ENCODE measurements at regions not wholly inside any gene's neighbourhood (a gene's known extent, or its start where the extent isn't known, plus 50 kb on each side); places are given as distances from the start of the nearest gene placed in this dataset.

DNA sequence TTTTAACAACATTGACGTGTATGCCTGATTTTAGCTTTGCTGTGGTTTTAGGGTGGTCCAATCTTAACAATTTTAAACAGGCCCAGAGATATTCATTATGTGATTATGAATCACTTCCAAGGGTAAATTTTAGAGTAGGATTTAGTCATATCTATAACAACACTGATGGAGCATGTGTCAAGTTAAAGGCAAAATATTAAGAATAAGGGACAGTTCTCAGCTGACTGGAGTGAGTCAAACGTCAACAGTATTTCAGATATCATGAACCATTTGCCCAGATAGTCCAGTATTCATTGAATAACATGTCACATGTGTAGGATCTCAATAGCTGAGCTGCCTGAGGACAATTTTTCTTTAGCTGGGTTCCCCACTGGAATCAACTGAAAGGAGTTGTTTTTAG is 61.3 kb upstream of the VCX2 start:
- H3K27me3 ChIP-seq: no peaks in the 10 kb centered on the region
- no peak overlapping the region for H3K4me2 ChIP-seq
- H3K9ac ChIP-seq: no peak overlapping the region
- no peaks in the 10 kb centered on the region for H3K9me3 ChIP-seq
- TF ChIP-seq Cebpa-rat (IDR thresholded peaks at IDR 0.05): no peak
- no peaks in the 10 kb centered on the region for H4K20me1 ChIP-seq
- H3K36me3 ChIP-seq: no peaks in the 10 kb centered on the region
- no peak overlapping the region for H3K4me3 ChIP-seq
- no peaks in the 10 kb centered on the region for H3K4me1 ChIP-seq
- no peak overlapping the region for H3K27ac ChIP-seq

DNA sequence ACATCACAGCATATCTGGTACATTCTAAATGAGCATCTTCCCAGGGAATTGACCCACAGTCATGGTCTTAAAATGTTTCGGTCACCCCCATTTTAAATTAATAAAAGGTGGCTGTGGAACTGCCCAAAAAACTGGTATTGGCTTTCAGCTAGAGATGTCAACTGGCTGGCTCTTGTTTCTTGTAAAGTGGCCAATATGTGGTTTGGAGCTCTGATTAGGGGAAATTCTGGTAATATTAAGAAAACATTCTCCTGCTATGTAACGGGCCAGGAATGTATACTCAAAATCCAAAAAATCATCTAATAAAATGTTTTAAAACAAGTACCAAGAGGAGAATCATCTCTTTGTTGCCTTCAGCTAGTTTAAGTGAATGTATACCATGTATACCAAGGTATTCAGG is 62.0 kb upstream of the VCX2 start:
- H3K9me3 ChIP-seq: no peaks in the 10 kb centered on the region
- no peak for TF ChIP-seq Cebpa-rat (IDR thresholded peaks at IDR 0.05)
- H3K4me2 ChIP-seq: no peak overlapping the region
- no peaks in the 10 kb centered on the region for H3K36me3 ChIP-seq
- no peak overlapping the region for H3K9ac ChIP-seq
- H3K27me3 ChIP-seq: no peaks in the 10 kb centered on the region
- H4K20me1 ChIP-seq: no peaks in the 10 kb centered on the region
- H3K27ac ChIP-seq: no peak overlapping the region
- H3K4me3 ChIP-seq: no peak overlapping the region
- no peaks in the 10 kb centered on the region for H3K4me1 ChIP-seq

DNA sequence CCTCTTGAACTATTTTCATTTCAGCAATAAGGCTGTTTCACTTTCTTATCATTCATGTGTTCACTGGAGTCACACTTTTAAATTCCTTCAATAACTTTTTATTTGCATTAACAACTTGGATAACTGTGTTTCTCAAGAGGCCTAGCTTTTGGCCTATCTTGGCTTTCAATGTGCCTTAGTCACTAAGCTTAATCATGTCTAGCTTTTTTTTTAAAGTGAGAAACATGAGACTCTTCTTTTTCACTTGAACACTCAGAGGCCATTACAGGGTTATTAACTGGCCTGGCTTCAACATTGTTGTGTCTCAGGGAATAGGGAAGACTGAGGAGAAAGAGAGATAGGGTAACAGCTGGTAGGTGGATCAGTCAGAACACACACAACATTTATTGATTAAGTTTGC is 64.0 kb upstream of the VCX2 start:
- H3K9ac ChIP-seq: no peak overlapping the region
- H3K4me3 ChIP-seq: no peak overlapping the region
- H4K20me1 ChIP-seq: no peaks in the 10 kb centered on the region
- H3K27ac ChIP-seq: no peak overlapping the region
- no peaks in the 10 kb centered on the region for H3K9me3 ChIP-seq
- TF ChIP-seq Cebpa-rat (IDR thresholded peaks at IDR 0.05): no peak
- no peaks in the 10 kb centered on the region for H3K36me3 ChIP-seq
- H3K4me2 ChIP-seq: no peak overlapping the region
- H3K4me1 ChIP-seq: no peaks in the 10 kb centered on the region
- H3K27me3 ChIP-seq: no peaks in the 10 kb centered on the region

DNA sequence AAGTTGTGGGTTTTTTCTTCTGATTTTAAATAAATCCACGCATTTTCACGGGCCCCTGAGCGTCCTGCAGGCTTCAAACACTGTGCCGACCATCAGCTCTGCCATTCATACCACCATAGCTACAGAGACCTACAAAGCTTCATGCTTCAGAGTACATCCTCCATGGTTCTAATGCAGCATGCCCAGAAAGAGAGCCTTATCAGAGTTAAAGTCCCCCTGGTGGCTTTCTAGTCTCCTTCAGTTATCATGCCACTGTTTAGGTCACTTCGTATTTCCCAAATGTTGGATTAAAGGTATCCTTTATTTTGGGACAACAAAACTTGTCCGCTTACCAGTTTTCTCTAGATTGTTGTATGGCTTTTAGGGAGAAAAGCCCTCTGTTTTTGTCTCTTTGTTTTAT is 66.7 kb upstream of the VCX2 start:
- H3K27me3 ChIP-seq: no peaks in the 10 kb centered on the region
- no peaks in the 10 kb centered on the region for H4K20me1 ChIP-seq
- H3K4me1 ChIP-seq: no peaks in the 10 kb centered on the region
- no peaks in the 10 kb centered on the region for H3K9me3 ChIP-seq
- H3K4me2 ChIP-seq: no peak overlapping the region
- H3K9ac ChIP-seq: no peak overlapping the region
- H3K4me3 ChIP-seq: no peak overlapping the region
- H3K27ac ChIP-seq: no peak overlapping the region
- no peaks in the 10 kb centered on the region for H3K36me3 ChIP-seq
- TF ChIP-seq Cebpa-rat (IDR thresholded peaks at IDR 0.05): no peak

DNA sequence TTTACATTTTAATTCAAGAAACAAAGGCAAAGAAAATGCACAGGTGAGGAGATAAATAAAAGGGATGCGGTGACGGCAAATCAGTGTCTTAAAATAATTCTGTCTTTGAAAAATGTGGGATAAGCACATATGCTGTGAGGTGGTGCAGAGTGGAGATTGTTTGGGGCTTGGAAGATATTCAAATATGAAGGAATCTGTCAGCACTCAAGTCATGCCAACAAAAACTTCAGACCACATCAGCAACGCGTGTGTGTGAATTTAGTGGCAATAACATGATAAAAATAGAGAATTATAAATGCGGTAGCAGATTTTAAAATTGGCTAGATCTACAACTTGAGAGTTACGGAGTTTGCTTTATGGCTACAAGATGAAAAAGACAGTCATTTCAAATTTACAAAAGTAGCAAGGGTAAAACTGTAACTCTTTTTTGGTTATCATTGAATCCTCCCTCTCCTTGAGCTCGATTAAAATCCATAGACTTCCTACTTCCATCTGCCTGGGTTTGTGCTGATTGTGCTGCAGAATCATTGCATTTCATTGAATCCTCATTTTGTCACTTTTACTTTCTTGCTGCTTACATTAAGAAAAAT is 71.5 kb upstream of the VCX2 start:
- no peak overlapping the region for H3K9ac ChIP-seq
- no peak overlapping the region for H3K27ac ChIP-seq
- no peak overlapping the region for H3K4me3 ChIP-seq
- no peaks in the 10 kb centered on the region for H3K4me1 ChIP-seq
- H4K20me1 ChIP-seq: no peaks in the 10 kb centered on the region
- H3K27me3 ChIP-seq: no peaks in the 10 kb centered on the region
- TF ChIP-seq Cebpa-rat (IDR thresholded peaks at IDR 0.05): no peak
- H3K4me2 ChIP-seq: no peak overlapping the region
- H3K36me3 ChIP-seq: no peaks in the 10 kb centered on the region
- no peaks in the 10 kb centered on the region for H3K9me3 ChIP-seq

DNA sequence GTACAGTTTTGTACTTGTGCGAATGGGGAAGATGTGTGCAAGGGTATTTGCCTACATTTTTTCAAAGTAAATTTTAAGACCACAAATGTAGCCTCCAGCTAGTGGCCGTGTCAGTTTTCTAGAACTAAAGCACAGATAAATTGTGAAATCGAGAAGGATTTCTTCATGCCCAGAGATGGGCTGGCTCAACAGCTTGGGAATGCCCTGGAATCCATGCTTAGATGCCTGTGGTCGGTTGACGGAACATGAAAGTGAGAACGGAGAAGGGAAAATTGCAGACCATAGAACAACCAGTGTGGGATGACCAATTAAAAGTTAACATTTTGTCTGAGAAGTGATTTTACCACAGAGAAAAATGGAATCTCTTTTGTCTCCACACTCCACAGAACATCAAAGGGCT is 73.2 kb upstream of the VCX2 start:
- H3K9me3 ChIP-seq: no peaks in the 10 kb centered on the region
- H3K9ac ChIP-seq: no peak overlapping the region
- no peaks in the 10 kb centered on the region for H3K4me1 ChIP-seq
- no peaks in the 10 kb centered on the region for H3K27me3 ChIP-seq
- H3K36me3 ChIP-seq: no peaks in the 10 kb centered on the region
- TF ChIP-seq Cebpa-rat (IDR thresholded peaks at IDR 0.05): no peak
- no peak overlapping the region for H3K4me2 ChIP-seq
- H4K20me1 ChIP-seq: no peaks in the 10 kb centered on the region
- no peak overlapping the region for H3K4me3 ChIP-seq
- no peak overlapping the region for H3K27ac ChIP-seq

DNA sequence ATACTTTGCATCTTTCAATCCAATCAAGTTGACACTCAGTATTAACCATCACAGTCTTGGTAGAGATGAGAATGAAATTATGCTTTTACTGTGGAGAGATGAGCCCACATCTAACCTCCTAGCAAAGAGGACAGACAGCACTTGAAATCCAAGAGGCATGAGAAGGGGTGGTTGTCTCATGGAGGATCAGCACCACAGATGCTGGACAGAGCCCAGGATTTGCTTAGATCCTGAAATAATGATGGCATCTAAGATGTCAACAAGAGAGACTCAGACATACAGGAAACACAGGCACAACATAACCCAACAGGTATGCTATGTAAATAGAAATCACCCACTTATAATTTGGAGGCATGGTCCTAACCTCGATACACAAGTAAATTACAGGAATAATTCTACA is 74.3 kb upstream of the VCX2 start:
- H3K27me3 ChIP-seq: no peaks in the 10 kb centered on the region
- H3K4me1 ChIP-seq: no peaks in the 10 kb centered on the region
- no peak overlapping the region for H3K9ac ChIP-seq
- H3K4me3 ChIP-seq: no peak overlapping the region
- no peaks in the 10 kb centered on the region for H3K9me3 ChIP-seq
- no peak overlapping the region for H3K4me2 ChIP-seq
- no peaks in the 10 kb centered on the region for H4K20me1 ChIP-seq
- TF ChIP-seq Cebpa-rat (IDR thresholded peaks at IDR 0.05): no peak
- no peak overlapping the region for H3K27ac ChIP-seq
- no peaks in the 10 kb centered on the region for H3K36me3 ChIP-seq

DNA sequence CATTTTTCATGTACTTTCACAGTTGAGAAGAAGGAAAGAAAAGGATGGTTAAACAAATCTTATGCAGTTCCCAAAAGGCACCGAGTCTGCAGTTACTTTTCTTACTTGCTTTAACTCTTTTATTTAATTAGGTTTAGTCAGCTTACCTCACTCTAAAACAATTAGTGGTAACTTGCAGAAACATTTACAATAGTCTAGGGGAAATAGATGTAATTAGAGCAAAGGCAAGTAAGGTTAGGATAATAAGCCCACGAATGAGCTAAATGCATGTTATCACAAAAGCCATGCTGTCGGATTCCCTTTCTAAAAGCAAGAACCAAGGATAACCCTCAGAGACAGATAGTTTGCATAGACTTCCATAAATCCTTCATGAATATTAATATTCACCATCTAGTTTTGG is 82.0 kb upstream of the VCX2 start:
- H3K9ac ChIP-seq: no peak overlapping the region

DNA sequence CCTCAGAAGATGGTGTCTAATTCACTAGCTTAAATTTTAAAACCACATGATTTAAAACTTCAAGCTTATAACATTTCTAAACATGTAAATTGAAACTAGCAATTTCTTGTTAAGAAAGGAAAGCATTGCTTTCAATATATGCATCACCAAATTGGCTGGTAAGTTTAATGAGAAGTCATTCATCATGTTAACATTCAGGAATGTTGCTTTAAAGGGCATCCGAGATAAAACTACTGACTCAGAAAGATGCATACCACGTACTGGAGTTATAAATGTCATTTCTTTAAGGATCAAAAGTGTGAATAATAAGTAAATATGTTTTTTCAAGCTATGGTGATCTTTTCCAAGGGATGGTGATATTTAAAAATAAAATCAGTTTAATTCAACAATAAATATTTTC is 83.3 kb upstream of the VCX2 start:
- H3K27ac ChIP-seq: no peak overlapping the region
- no peaks in the 10 kb centered on the region for H4K20me1 ChIP-seq
- no peaks in the 10 kb centered on the region for H3K4me1 ChIP-seq
- no peak overlapping the region for H3K9ac ChIP-seq
- H3K27me3 ChIP-seq: no peaks in the 10 kb centered on the region
- H3K36me3 ChIP-seq: no peaks in the 10 kb centered on the region
- H3K4me3 ChIP-seq: no peak overlapping the region
- TF ChIP-seq Cebpa-rat (IDR thresholded peaks at IDR 0.05): no peak
- H3K4me2 ChIP-seq: no peak overlapping the region
- no peaks in the 10 kb centered on the region for H3K9me3 ChIP-seq

More for the DNA sequence above, 82.0 kb upstream of the VCX2 start:
- H3K4me2 ChIP-seq: no peak overlapping the region
- H3K27ac ChIP-seq: no peak overlapping the region
- no peaks in the 10 kb centered on the region for H3K27me3 ChIP-seq
- H3K9me3 ChIP-seq: no peaks in the 10 kb centered on the region
- H3K36me3 ChIP-seq: no peaks in the 10 kb centered on the region
- no peak overlapping the region for H3K4me3 ChIP-seq
- no peak for TF ChIP-seq Cebpa-rat (IDR thresholded peaks at IDR 0.05)
- H4K20me1 ChIP-seq: no peaks in the 10 kb centered on the region
- no peaks in the 10 kb centered on the region for H3K4me1 ChIP-seq

DNA sequence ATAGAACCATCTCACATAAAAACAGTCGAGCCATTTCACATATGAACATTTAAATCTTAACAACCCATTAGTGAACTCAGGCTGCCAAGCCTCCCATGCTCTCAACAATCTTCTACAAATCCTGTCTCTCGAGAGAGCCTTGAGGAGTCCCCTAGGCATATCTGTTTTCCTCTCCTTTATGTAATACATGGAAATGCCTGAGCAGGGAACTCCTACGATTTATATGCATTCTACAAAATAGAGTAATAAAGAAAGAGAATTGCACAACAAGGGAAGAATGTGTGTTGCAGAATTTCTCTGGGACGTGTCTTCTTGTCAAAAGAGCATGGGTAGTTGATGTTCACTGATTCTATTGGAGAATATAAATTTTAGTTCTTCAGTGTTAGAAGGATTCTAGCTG is 101.8 kb upstream of the VCX2 start:
- Histone ChIP-seq H3K9me3 (no peaks in the 10 kb centered on the region), H3K27me3 (no peaks in the 10 kb centered on the region), H4K20me1 (no peaks in the 10 kb centered on the region), H3K4me3 (no peak overlapping the region), H3K4me1 (no peaks in the 10 kb centered on the region), H3K9ac (no peak overlapping the region), H3K4me2 (no peak overlapping the region), H3K36me3 (no peaks in the 10 kb centered on the region), H3K27ac (no peak overlapping the region)
- TF ChIP-seq Cebpa-rat (IDR thresholded peaks at IDR 0.05): no peak

DNA sequence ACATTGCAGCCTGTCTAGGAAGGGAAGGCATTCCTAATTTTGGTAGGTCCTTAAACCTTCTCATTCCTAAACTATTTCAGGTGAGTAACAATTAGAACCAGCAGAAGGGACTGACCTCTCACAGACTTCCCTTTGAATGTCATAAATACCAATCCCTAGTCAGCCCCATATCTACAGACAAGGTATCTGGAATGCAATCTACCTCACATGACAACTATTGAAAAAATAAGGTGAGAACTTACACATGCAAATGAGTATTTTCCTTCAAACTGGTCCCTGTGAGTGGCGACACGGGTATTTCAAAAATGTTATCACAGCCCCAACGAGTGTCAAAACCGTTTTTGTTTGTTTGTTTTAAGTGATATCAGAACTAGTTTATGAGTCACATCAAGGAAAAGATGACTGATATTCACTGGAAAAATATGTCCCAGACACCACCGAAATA is 102.4 kb upstream of the VCX2 start:
- Histone ChIP-seq H3K4me2 (no peak overlapping the region), H3K27ac (no peak overlapping the region)

More for the DNA sequence above, 102.4 kb upstream of the VCX2 start:
- no peaks in the 10 kb centered on the region for H3K36me3 ChIP-seq
- H3K27me3 ChIP-seq: no peaks in the 10 kb centered on the region
- no peaks in the 10 kb centered on the region for H4K20me1 ChIP-seq
- H3K4me1 ChIP-seq: no peaks in the 10 kb centered on the region
- H3K4me3 ChIP-seq: no peak overlapping the region
- H3K9ac ChIP-seq: no peak overlapping the region
- no peak for TF ChIP-seq Cebpa-rat (IDR thresholded peaks at IDR 0.05)
- no peaks in the 10 kb centered on the region for H3K9me3 ChIP-seq

Data from BLaER1 (cell line).